Fibroblast of peridontal ligament (primary cell): ENCODE measurements at regions not wholly inside any gene's neighbourhood (a gene's known extent, or its start where the extent isn't known, plus 50 kb on each side); places are given as distances from the start of the nearest gene placed in this dataset.

ENCODE experiments used
- DNase-seq: peaks from one replicate; pipeline ENCODE4 v3.0.0-alpha.2; 2010; ENCODE audit errors: extremely low read depth

GRCh38 chr11:11077898-11078297, 220.0 kb upstream of the ZBED5 start:
- no peak for DNase-seq

- DNase-seq, result no peak
These were observed 219.0 kb upstream of the ZBED5 start for GRCh38 chr11:11076879-11077278.

- no peak for DNase-seq
These were observed 218.4 kb upstream of the ZBED5 start for GRCh38 chr11:11076276-11076675.

- no peak for DNase-seq
These were observed 217.8 kb upstream of the ZBED5 start for GRCh38 chr11:11075515-11076171.

- no peak for DNase-seq
These were observed 217.0 kb upstream of the ZBED5 start for GRCh38 chr11:11074686-11075335.

- no peak for DNase-seq
These were observed 216.1 kb upstream of the ZBED5 start for GRCh38 chr11:11073996-11074395.

GRCh38 chr11:11072067-11072466, 214.2 kb upstream of the ZBED5 start:
- DNase-seq, result no peak

GRCh38 chr11:11071486-11071885, 213.6 kb upstream of the ZBED5 start:
- DNase-seq, result no peak

GRCh38 chr11:11070976-11071375, 213.1 kb upstream of the ZBED5 start:
- no peak for DNase-seq

- peak; percentile 44 for DNase-seq
These were observed 212.3 kb upstream of the ZBED5 start for GRCh38 chr11:11069841-11070835.

GRCh38 chr11:11068113-11068512, 210.3 kb upstream of the ZBED5 start:
- DNase-seq, result no peak

GRCh38 chr11:11065396-11065795, 207.5 kb upstream of the ZBED5 start:
- no peak for DNase-seq

- no peak for DNase-seq
These were observed 199.6 kb upstream of the ZBED5 start for GRCh38 chr11:11057472-11057854.

- DNase-seq, result no peak
These were observed 199.1 kb upstream of the ZBED5 start for GRCh38 chr11:11056749-11057471.

GRCh38 chr11:11056316-11056715, 198.5 kb upstream of the ZBED5 start:
- DNase-seq, result no peak

- DNase-seq, result no peak
These were observed 190.2 kb upstream of the ZBED5 start for GRCh38 chr11:11047851-11048610.

GRCh38 chr11:11046781-11047180, 188.9 kb upstream of the ZBED5 start:
- DNase-seq, result no peak

- DNase-seq, result no peak
These were observed 187.5 kb upstream of the ZBED5 start for GRCh38 chr11:11045156-11045930.

- DNase-seq, result no peak
These were observed 186.4 kb upstream of the ZBED5 start for GRCh38 chr11:11044137-11044855.

- DNase-seq, result no peak
These were observed 185.9 kb upstream of the ZBED5 start for GRCh38 chr11:11043721-11044120.
